Spinal cord (tissue), 9 donors: ENCODE measurements at regions not wholly inside any gene's neighbourhood (a gene's known extent, or its start where the extent isn't known, plus 50 kb on each side); places are given as distances from the start of the nearest gene placed in this dataset.
A peak's percentile ranks its signal among the peaks of the same experiment; 100 is the strongest.

Experiments
- DNase-seq, 6 donors: peaks; one replicate each; pipeline versions ENCODE4 v3.0.0 to v3.0.0-alpha.2; 2013 to 2015; ENCODE audit warnings: low spot score in 6 of 6, low read depth in 4 of 6
- H3K27ac ChIP-seq: one replicate; pipeline ENCODE4 v1.5.1; 2013; ENCODE audit warnings: low read depth, low read length, control low read depth
- H3K27me3 ChIP-seq: one replicate; pipeline ENCODE4 v1.6.1; 2013; ENCODE audit warnings: low read length; ENCODE audit not compliant: control insufficient read depth, insufficient read depth
- H3K36me3 ChIP-seq: one replicate; pipeline ENCODE4 v1.6.1; 2013; ENCODE audit warnings: low read length; ENCODE audit not compliant: control insufficient read depth, insufficient read depth
- H3K4me1 ChIP-seq: one replicate; pipeline ENCODE4 v1.6.1; 2013; ENCODE audit warnings: low read length; ENCODE audit not compliant: control insufficient read depth, insufficient read depth
- H3K4me3 ChIP-seq: one replicate; pipeline ENCODE4 v1.5.1; 2013; ENCODE audit warnings: low read depth, low read length, control low read depth
- H3K9me3 ChIP-seq: one replicate; pipeline ENCODE4 v1.6.1; 2013; ENCODE audit warnings: low read length; ENCODE audit not compliant: control insufficient read depth, insufficient read depth
- WGBS: methylation state at CpG from one replicate; pipeline ENCODE4 v1.1.5; 2013; ENCODE audit warnings: missing lambda C conversion rate; ENCODE audit not compliant: insufficient coverage; 5-methylcytosine and 5-hydroxymethylcytosine counted together
- donor health status: healthy.

GRCh38 chr9:84145031-84145430 is 164.4 kb downstream of the RMI1 start:
- H3K4me3 ChIP-seq: no peak overlapping the region
- H3K4me1 ChIP-seq: peaks cover 9% of the 10 kb centered on the region
- no peak overlapping the region for H3K27ac ChIP-seq
- no peak for DNase-seq
- H3K9me3 ChIP-seq: no peaks in the 10 kb centered on the region
- H3K36me3 ChIP-seq: no peaks in the 10 kb centered on the region
- WGBS: no CpG with 5 or more reads among the region's 3 CpGs
- peaks cover 23% of the 10 kb centered on the region for H3K27me3 ChIP-seq

GRCh38 chr9:84145780-84146179 is 165.2 kb downstream of the RMI1 start:
- no CpG with 5 or more reads among the region's 2 CpGs for WGBS
- H3K36me3 ChIP-seq: no peaks in the 10 kb centered on the region
- H3K4me1 ChIP-seq: peaks cover 2% of the 10 kb centered on the region
- no peaks in the 10 kb centered on the region for H3K9me3 ChIP-seq
- no peak overlapping the region for H3K27ac ChIP-seq
- DNase-seq: no peak
- H3K4me3 ChIP-seq: no peak overlapping the region
- H3K27me3 ChIP-seq: peaks cover 16% of the 10 kb centered on the region

GRCh38 chr9:84146893-84147710 is 166.5 kb downstream of the RMI1 start:
- no peak overlapping the region for H3K4me3 ChIP-seq
- peaks cover 7% of the 10 kb centered on the region for H3K27me3 ChIP-seq
- no peaks in the 10 kb centered on the region for H3K9me3 ChIP-seq
- H3K4me1 ChIP-seq: no peaks in the 10 kb centered on the region
- WGBS: 80% methylated on average over 3 of the region's 6 CpGs
- DNase-seq: peak in 2 of 6 donors; percentile 26 to 27
- no peak overlapping the region for H3K27ac ChIP-seq
- H3K36me3 ChIP-seq: no peaks in the 10 kb centered on the region

- no peak overlapping the region for H3K4me3 ChIP-seq
- no peak for DNase-seq
- H3K36me3 ChIP-seq: no peaks in the 10 kb centered on the region
- H3K27ac ChIP-seq: no peak overlapping the region
- no peaks in the 10 kb centered on the region for H3K9me3 ChIP-seq
- 63% methylated on average over 5 of the region's 5 CpGs for WGBS
- no peaks in the 10 kb centered on the region for H3K4me1 ChIP-seq
- no peaks in the 10 kb centered on the region for H3K27me3 ChIP-seq
These were observed 170.6 kb downstream of the RMI1 start for GRCh38 chr9:84151236-84151635.

GRCh38 chr9:84151640-84152039 is 171.0 kb downstream of the RMI1 start:
- Histone ChIP-seq H3K36me3 (no peaks in the 10 kb centered on the region), H3K9me3 (no peaks in the 10 kb centered on the region), H3K4me1 (no peaks in the 10 kb centered on the region), H3K27ac (no peak overlapping the region), H3K27me3 (no peaks in the 10 kb centered on the region), H3K4me3 (no peak overlapping the region)
- peak in 1 of 6 donors; percentile 88 for DNase-seq
- WGBS: 80% methylated on average over 1 of the region's 5 CpGs

- no CpG with 5 or more reads among the region's 1 CpG for WGBS
- Histone ChIP-seq H3K36me3 (no peaks in the 10 kb centered on the region), H3K27me3 (no peaks in the 10 kb centered on the region), H3K4me1 (no peaks in the 10 kb centered on the region), H3K9me3 (no peaks in the 10 kb centered on the region), H3K27ac (no peak overlapping the region), H3K4me3 (no peak overlapping the region)
- DNase-seq: no peak
These were observed 171.6 kb downstream of the RMI1 start for GRCh38 chr9:84152204-84152603.

- no peaks in the 10 kb centered on the region for H3K9me3 ChIP-seq
- H3K27ac ChIP-seq: no peak overlapping the region
- H3K27me3 ChIP-seq: no peaks in the 10 kb centered on the region
- WGBS: no CpG with 5 or more reads among the region's 1 CpG
- H3K4me3 ChIP-seq: no peak overlapping the region
- no peaks in the 10 kb centered on the region for H3K36me3 ChIP-seq
- DNase-seq: no peak
- no peaks in the 10 kb centered on the region for H3K4me1 ChIP-seq
These were observed 173.3 kb downstream of the RMI1 start for GRCh38 chr9:84153885-84154284.

- no peaks in the 10 kb centered on the region for H3K4me1 ChIP-seq
- no peak overlapping the region for H3K4me3 ChIP-seq
- WGBS: no CpG with 5 or more reads among the region's 3 CpGs
- H3K27me3 ChIP-seq: no peaks in the 10 kb centered on the region
- no peaks in the 10 kb centered on the region for H3K9me3 ChIP-seq
- DNase-seq: no peak
- H3K36me3 ChIP-seq: no peaks in the 10 kb centered on the region
- H3K27ac ChIP-seq: no peak overlapping the region
These were observed 173.7 kb downstream of the RMI1 start for GRCh38 chr9:84154320-84154719.

- 61% methylated on average over 3 of the region's 5 CpGs for WGBS
- Histone ChIP-seq H3K4me1 (no peaks in the 10 kb centered on the region), H3K9me3 (no peaks in the 10 kb centered on the region), H3K4me3 (no peak overlapping the region), H3K27ac (no peak overlapping the region), H3K36me3 (no peaks in the 10 kb centered on the region), H3K27me3 (no peaks in the 10 kb centered on the region)
- DNase-seq: no peak
These were observed 177.4 kb downstream of the SLC28A3 start for GRCh38 chr9:84163052-84163650.

GRCh38 chr9:84166891-84167290 is 173.7 kb downstream of the SLC28A3 start:
- no peak for DNase-seq
- Histone ChIP-seq H3K4me3 (no peak overlapping the region), H3K4me1 (peaks cover 6% of the 10 kb centered on the region)

More at GRCh38 chr9:84166891-84167290, 173.7 kb downstream of the SLC28A3 start:
- no peak overlapping the region for H3K27ac ChIP-seq
- WGBS: 52% methylated on average over 3 of the region's 13 CpGs
- no peaks in the 10 kb centered on the region for H3K36me3 ChIP-seq
- no peaks in the 10 kb centered on the region for H3K9me3 ChIP-seq
- no peaks in the 10 kb centered on the region for H3K27me3 ChIP-seq
